ENCODE measurements at regions not wholly inside any gene's neighbourhood (a gene's known extent, or its start where the extent isn't known, plus 50 kb on each side); places are given as distances from the start of the nearest gene placed in this dataset.

- H3K27ac ChIP-seq (ENCODE audit: low read length): no peak overlapping the region
- Mint-ChIP-seq H3K27me3 (ENCODE audit: low read depth in 2 of 2) (no peaks in the 10 kb centered on the region), H3K27ac (no peak overlapping the region), H3K4me3 (no peak overlapping the region), H3K9me3 (peaks cover 15 to 16% of the 10 kb centered on the region in 2 donors), H3K36me3 (no peaks in the 10 kb centered on the region), H3K4me1 (no peaks in the 10 kb centered on the region)
- no peak for ATAC-seq
- no peaks in the 10 kb centered on the region for H3K4me1 ChIP-seq (ENCODE audit: control insufficient read depth, insufficient read depth, low read length)
- no peak for TF ChIP-seq CTCF (IDR thresholded peaks at IDR 0.05)
- WGBS (ENCODE audit: insufficient coverage): 87% methylated on average over 3 of the region's 5 CpGs
- H3K4me3 ChIP-seq (ENCODE audit: low read length): no peak overlapping the region
- H3K27me3 ChIP-seq (ENCODE audit: control insufficient read depth, insufficient read depth, low read length): no peaks in the 10 kb centered on the region
- intact Hi-C loops (cut with micrococcal nuclease): no loop called here
- H3K9me3 ChIP-seq (ENCODE audit: control insufficient read depth, insufficient read depth, low read length): no peaks in the 10 kb centered on the region
- no peaks in the 10 kb centered on the region for H3K36me3 ChIP-seq (ENCODE audit: control insufficient read depth, insufficient read depth, low read length)
- no peak for DNase-seq
Measured at GRCh38 chr18:64806691-64807090, 657.8 kb upstream of the LINC00305 start.

- no peaks in the 10 kb centered on the region for H3K27me3 Mint-ChIP-seq (ENCODE audit: low read depth in 2 of 2)
- H3K4me3 Mint-ChIP-seq: no peak overlapping the region
- H3K36me3 Mint-ChIP-seq: no peaks in the 10 kb centered on the region
- Histone ChIP-seq H3K9me3 (ENCODE audit: control insufficient read depth, insufficient read depth, low read length) (no peaks in the 10 kb centered on the region), H3K27me3 (ENCODE audit: control insufficient read depth, insufficient read depth, low read length) (no peaks in the 10 kb centered on the region), H3K27ac (ENCODE audit: low read length) (no peak overlapping the region), H3K4me1 (ENCODE audit: control insufficient read depth, insufficient read depth, low read length) (no peaks in the 10 kb centered on the region), H3K36me3 (ENCODE audit: control insufficient read depth, insufficient read depth, low read length) (no peaks in the 10 kb centered on the region), H3K4me3 (ENCODE audit: low read length) (no peak overlapping the region)
- intact Hi-C loops (cut with micrococcal nuclease): no loop called here
- WGBS (ENCODE audit: insufficient coverage): no CpG with 5 or more reads among the region's 2 CpGs
- peaks cover 14 to 18% of the 10 kb centered on the region in 2 donors for H3K9me3 Mint-ChIP-seq
- DNase-seq (no peak), ATAC-seq (no peak)
- no peak for TF ChIP-seq CTCF (IDR thresholded peaks at IDR 0.05)
- no peak overlapping the region for H3K27ac Mint-ChIP-seq
- no peaks in the 10 kb centered on the region for H3K4me1 Mint-ChIP-seq
Measured at GRCh38 chr18:64806232-64806631, 657.3 kb upstream of the LINC00305 start.

- intact Hi-C loops (cut with micrococcal nuclease): no loop called here
- no peaks in the 10 kb centered on the region for H3K27me3 Mint-ChIP-seq (ENCODE audit: low read depth in 2 of 2)
- H3K9me3 Mint-ChIP-seq: peaks cover 12 to 16% of the 10 kb centered on the region in 2 donors
- ATAC-seq (no peak), DNase-seq (no peak)
- no peak overlapping the region for H3K4me3 Mint-ChIP-seq
- Histone ChIP-seq H3K36me3 (ENCODE audit: control insufficient read depth, insufficient read depth, low read length) (no peaks in the 10 kb centered on the region), H3K27ac (ENCODE audit: low read length) (no peak overlapping the region), H3K4me1 (ENCODE audit: control insufficient read depth, insufficient read depth, low read length) (no peaks in the 10 kb centered on the region), H3K27me3 (ENCODE audit: control insufficient read depth, insufficient read depth, low read length) (no peaks in the 10 kb centered on the region), H3K4me3 (ENCODE audit: low read length) (no peak overlapping the region), H3K9me3 (ENCODE audit: control insufficient read depth, insufficient read depth, low read length) (no peaks in the 10 kb centered on the region)
- H3K4me1 Mint-ChIP-seq: no peaks in the 10 kb centered on the region
- WGBS (ENCODE audit: insufficient coverage): no CpG with 5 or more reads among the region's 1 CpG
- H3K36me3 Mint-ChIP-seq: no peaks in the 10 kb centered on the region
- H3K27ac Mint-ChIP-seq: no peak overlapping the region
- no peak for TF ChIP-seq CTCF (IDR thresholded peaks at IDR 0.05)
Measured at GRCh38 chr18:64803471-64803870, 654.6 kb upstream of the LINC00305 start.

- H3K36me3 Mint-ChIP-seq: no peaks in the 10 kb centered on the region
- Histone ChIP-seq H3K27ac (ENCODE audit: low read length) (no peak overlapping the region), H3K36me3 (ENCODE audit: control insufficient read depth, insufficient read depth, low read length) (no peaks in the 10 kb centered on the region), H3K4me1 (ENCODE audit: control insufficient read depth, insufficient read depth, low read length) (no peaks in the 10 kb centered on the region), H3K9me3 (ENCODE audit: control insufficient read depth, insufficient read depth, low read length) (no peaks in the 10 kb centered on the region), H3K27me3 (ENCODE audit: control insufficient read depth, insufficient read depth, low read length) (no peaks in the 10 kb centered on the region), H3K4me3 (ENCODE audit: low read length) (no peak overlapping the region)
- no peak for TF ChIP-seq CTCF (IDR thresholded peaks at IDR 0.05)
- peaks cover 9 to 19% of the 10 kb centered on the region in 2 donors for H3K9me3 Mint-ChIP-seq
- H3K27ac Mint-ChIP-seq: no peak overlapping the region
- no peaks in the 10 kb centered on the region for H3K4me1 Mint-ChIP-seq
- intact Hi-C loops (cut with micrococcal nuclease): no loop called here
- no peak overlapping the region for H3K4me3 Mint-ChIP-seq
- no peaks in the 10 kb centered on the region for H3K27me3 Mint-ChIP-seq (ENCODE audit: low read depth in 2 of 2)
- ATAC-seq: no peak
- DNase-seq: no peak
Measured at GRCh38 chr18:64800151-64800550, 651.3 kb upstream of the LINC00305 start.

Data from natural killer cell (primary cell).